ENCODE measurements at regions not wholly inside any gene's neighbourhood (a gene's known extent, or its start where the extent isn't known, plus 50 kb on each side); places are given as distances from the start of the nearest gene placed in this dataset.

DNA sequence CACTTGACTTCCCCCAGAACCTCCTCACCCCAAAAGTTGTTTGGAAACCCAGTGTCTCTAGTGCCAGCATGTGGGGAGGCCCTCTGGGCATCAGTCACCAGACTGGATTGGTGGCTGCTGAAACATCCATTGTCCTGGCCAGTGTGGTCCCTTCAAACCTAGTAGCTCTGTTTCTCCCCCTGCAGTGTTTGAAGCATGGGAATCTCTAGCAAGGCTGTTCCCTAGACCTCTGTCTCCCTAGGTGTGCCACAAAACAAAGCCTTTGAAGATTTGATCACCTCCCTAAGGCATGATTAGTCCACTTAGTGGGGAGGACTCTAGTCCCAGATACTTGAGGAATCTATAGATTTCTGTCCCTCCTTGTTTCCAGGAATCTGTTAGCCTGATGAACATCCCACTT is 60.3 kb downstream of the ARF6 start:
- Histone ChIP-seq H3K4me1 (ENCODE audit: control insufficient read depth in 4 of 4, insufficient read depth in 4 of 4, low read length in 3 of 4) (peaks cover 0 to 12% (median 5%) of the 10 kb centered on the region in 4 donors), H3K9ac (ENCODE audit: low read depth in 1 of 2, low read length in 2 of 2) (no peak overlapping the region), H3K4me3 (ENCODE audit: low read depth in 1 of 3, low read length in 3 of 3) (no peak overlapping the region), H3K9me3 (ENCODE audit: control insufficient read depth in 4 of 4, low read length in 3 of 4) (no peaks in the 10 kb centered on the region), H3K27ac (ENCODE audit: low read depth in 1 of 2, low read length in 2 of 2) (no peak overlapping the region), H3K27me3 (ENCODE audit: control insufficient read depth in 4 of 4, insufficient read depth in 4 of 4, low read length in 3 of 4) (no peaks in the 10 kb centered on the region), H3K36me3 (ENCODE audit: control insufficient read depth in 4 of 4, insufficient read depth in 3 of 4, low read depth in 1 of 4, low read length in 3 of 4) (no peaks in the 10 kb centered on the region)
- no peak for TF ChIP-seq SP1 (IDR thresholded peaks at IDR 0.05)
- TF ChIP-seq, protein P1, sequence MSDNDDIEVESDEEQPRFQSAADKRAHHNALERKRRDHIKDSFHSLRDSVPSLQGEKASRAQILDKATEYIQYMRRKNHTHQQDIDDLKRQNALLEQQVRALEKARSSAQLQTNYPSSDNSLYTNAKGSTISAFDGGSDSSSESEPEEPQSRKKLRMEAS (IDR thresholded peaks at IDR 0.05), result no peak
- no peak for TF ChIP-seq JUND (IDR thresholded peaks at IDR 0.05)
- TF ChIP-seq EGR1 (IDR thresholded peaks at IDR 0.05; ENCODE audit: low read depth in 2 of 2), result no peak
- no peak for TF ChIP-seq RAD21 (IDR thresholded peaks at IDR 0.05)
- no peak for TF ChIP-seq GABPA (IDR thresholded peaks at IDR 0.05 in 1 of 2, conservative IDR thresholded peaks at IDR 0.05 in 1 of 2)
- TF ChIP-seq TAF1 (conservative IDR thresholded peaks at IDR 0.05), result no peak
- TF ChIP-seq, protein P2, sequence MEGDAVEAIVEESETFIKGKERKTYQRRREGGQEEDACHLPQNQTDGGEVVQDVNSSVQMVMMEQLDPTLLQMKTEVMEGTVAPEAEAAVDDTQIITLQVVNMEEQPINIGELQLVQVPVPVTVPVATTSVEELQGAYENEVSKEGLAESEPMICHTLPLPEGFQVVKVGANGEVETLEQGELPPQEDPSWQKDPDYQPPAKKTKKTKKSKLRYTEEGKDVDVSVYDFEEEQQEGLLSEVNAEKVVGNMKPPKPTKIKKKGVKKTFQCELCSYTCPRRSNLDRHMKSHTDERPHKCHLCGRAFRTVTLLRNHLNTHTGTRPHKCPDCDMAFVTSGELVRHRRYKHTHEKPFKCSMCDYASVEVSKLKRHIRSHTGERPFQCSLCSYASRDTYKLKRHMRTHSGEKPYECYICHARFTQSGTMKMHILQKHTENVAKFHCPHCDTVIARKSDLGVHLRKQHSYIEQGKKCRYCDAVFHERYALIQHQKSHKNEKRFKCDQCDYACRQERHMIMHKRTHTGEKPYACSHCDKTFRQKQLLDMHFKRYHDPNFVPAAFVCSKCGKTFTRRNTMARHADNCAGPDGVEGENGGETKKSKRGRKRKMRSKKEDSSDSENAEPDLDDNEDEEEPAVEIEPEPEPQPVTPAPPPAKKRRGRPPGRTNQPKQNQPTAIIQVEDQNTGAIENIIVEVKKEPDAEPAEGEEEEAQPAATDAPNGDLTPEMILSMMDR (IDR thresholded peaks at IDR 0.05; ENCODE audit: low read depth, low read length, missing input control), result no peak
- no peak for DNase-seq (ENCODE audit: low spot score)

- no peak for TF ChIP-seq FOXA1 (IDR thresholded peaks at IDR 0.05)
- no peak for TF ChIP-seq EGR1 (IDR thresholded peaks at IDR 0.05; ENCODE audit: low read depth in 2 of 2)
- no peak for TF ChIP-seq TAF1 (conservative IDR thresholded peaks at IDR 0.05)
- no peak for TF ChIP-seq JUND (IDR thresholded peaks at IDR 0.05)
- TF ChIP-seq, protein P2 (IDR thresholded peaks at IDR 0.05; ENCODE audit: low read depth, low read length, missing input control), result no peak
- TF ChIP-seq, protein P1 (IDR thresholded peaks at IDR 0.05), result no peak
- TF ChIP-seq RXRA (IDR thresholded peaks at IDR 0.05), result no peak
- TF ChIP-seq ATF3 (IDR thresholded peaks at IDR 0.05), result no peak
- no peak for DNase-seq (ENCODE audit: low spot score)
- Histone ChIP-seq H3K9ac (ENCODE audit: low read depth in 1 of 2, low read length in 2 of 2) (no peak overlapping the region), H3K27ac (ENCODE audit: low read depth in 1 of 2, low read length in 2 of 2) (no peak overlapping the region), H3K4me1 (ENCODE audit: control insufficient read depth in 4 of 4, insufficient read depth in 4 of 4, low read length in 3 of 4) (peaks cover 0 to 12% (median 5%) of the 10 kb centered on the region in 4 donors), H3K36me3 (ENCODE audit: control insufficient read depth in 4 of 4, insufficient read depth in 3 of 4, low read depth in 1 of 4, low read length in 3 of 4) (no peaks in the 10 kb centered on the region), H3K27me3 (ENCODE audit: control insufficient read depth in 4 of 4, insufficient read depth in 4 of 4, low read length in 3 of 4) (no peaks in the 10 kb centered on the region), H3K9me3 (ENCODE audit: control insufficient read depth in 4 of 4, low read length in 3 of 4) (no peaks in the 10 kb centered on the region), H3K4me3 (ENCODE audit: low read depth in 1 of 3, low read length in 3 of 3) (no peak overlapping the region)
- WGBS, result 87% methylated on average over 2 of the region's 2 CpGs
These were observed 61.3 kb downstream of the ARF6 start for GRCh38 chr14:49954171-49954631.

- no peak overlapping the region for H3K4me3 ChIP-seq (ENCODE audit: low read depth in 1 of 3, low read length in 3 of 3)
- H3K27ac ChIP-seq (ENCODE audit: low read depth in 1 of 2, low read length in 2 of 2), result no peak overlapping the region
- H3K9ac ChIP-seq (ENCODE audit: low read depth in 1 of 2, low read length in 2 of 2), result no peak overlapping the region
- H3K4me1 ChIP-seq (ENCODE audit: control insufficient read depth in 4 of 4, insufficient read depth in 4 of 4, low read length in 3 of 4), result peaks cover 0 to 12% (median 5%) of the 10 kb centered on the region in 4 donors
- no peak for DNase-seq (ENCODE audit: low spot score)
- no peaks in the 10 kb centered on the region for H3K9me3 ChIP-seq (ENCODE audit: control insufficient read depth in 4 of 4, low read length in 3 of 4)
- H3K27me3 ChIP-seq (ENCODE audit: control insufficient read depth in 4 of 4, insufficient read depth in 4 of 4, low read length in 3 of 4), result no peaks in the 10 kb centered on the region
- no peaks in the 10 kb centered on the region for H3K36me3 ChIP-seq (ENCODE audit: control insufficient read depth in 4 of 4, insufficient read depth in 3 of 4, low read depth in 1 of 4, low read length in 3 of 4)
- TF ChIP-seq HNF4A (conservative IDR thresholded peaks at IDR 0.05), result no peak
- no peak for TF ChIP-seq EGR1 (IDR thresholded peaks at IDR 0.05; ENCODE audit: low read depth in 2 of 2)
- TF ChIP-seq SP1 (IDR thresholded peaks at IDR 0.05), result no peak
- TF ChIP-seq ATF3 (IDR thresholded peaks at IDR 0.05), result no peak
- no peak for TF ChIP-seq FOXA1 (IDR thresholded peaks at IDR 0.05)
- no peak for TF ChIP-seq REST (IDR thresholded peaks at IDR 0.05)
- TF ChIP-seq RXRA (IDR thresholded peaks at IDR 0.05), result no peak
- no peak for TF ChIP-seq YY1 (IDR thresholded peaks at IDR 0.05)
- no peak for TF ChIP-seq FOXA2 (IDR thresholded peaks at IDR 0.05)
- TF ChIP-seq, protein P1 (IDR thresholded peaks at IDR 0.05), result no peak
These were observed 62.1 kb downstream of the ARF6 start for GRCh38 chr14:49955024-49955423.
